ENCODE measurements at regions not wholly inside any gene's neighbourhood (a gene's known extent, or its start where the extent isn't known, plus 50 kb on each side); places are given as distances from the start of the nearest gene placed in this dataset.

GRCh38 chr4:147307896-147308674 lies 172.8 kb upstream of the EDNRA start:
- no peak for TF ChIP-seq JUND (IDR thresholded peaks at IDR 0.05; ENCODE audit: low read depth)
- peak in 1 of 2 experiments; percentile 3 for DNase-seq (ENCODE audit: low read depth in 1 of 2, low spot score in 1 of 2)
- in situ Hi-C loops (cut with HindIII; ENCODE audit: low pct_unique_long_range_greater_than_20kb, low sequenced_read_pairs) = no loop called here

- in situ Hi-C loops (cut with HindIII; ENCODE audit: low pct_unique_long_range_greater_than_20kb, low sequenced_read_pairs) = no loop called here
- no peak for TF ChIP-seq JUND (IDR thresholded peaks at IDR 0.05; ENCODE audit: low read depth)
- no peak for DNase-seq (ENCODE audit: low read depth in 1 of 2, low spot score in 1 of 2)
Measured at GRCh38 chr4:147309434-147309833, 171.5 kb upstream of the EDNRA start.

- TF ChIP-seq JUND (IDR thresholded peaks at IDR 0.05; ENCODE audit: low read depth) = no peak
- in situ Hi-C loops (cut with HindIII; ENCODE audit: low pct_unique_long_range_greater_than_20kb, low sequenced_read_pairs) = no loop called here
Measured at GRCh38 chr4:147310312-147310711, 170.6 kb upstream of the EDNRA start.

GRCh38 chr4:147311956-147312355 lies 168.9 kb upstream of the EDNRA start:
- no peak for DNase-seq (ENCODE audit: low read depth in 1 of 2, low spot score in 1 of 2)
- no peak for TF ChIP-seq JUND (IDR thresholded peaks at IDR 0.05; ENCODE audit: low read depth)
- in situ Hi-C loops (cut with HindIII; ENCODE audit: low pct_unique_long_range_greater_than_20kb, low sequenced_read_pairs) = no loop called here

More at GRCh38 chr4:147310312-147310711, 170.6 kb upstream of the EDNRA start:
- DNase-seq (ENCODE audit: low read depth in 1 of 2, low spot score in 1 of 2) = no peak

- no peak for TF ChIP-seq JUND (IDR thresholded peaks at IDR 0.05; ENCODE audit: low read depth)
- in situ Hi-C loops (cut with HindIII; ENCODE audit: low pct_unique_long_range_greater_than_20kb, low sequenced_read_pairs) = no loop called here
- DNase-seq (ENCODE audit: low read depth in 1 of 2, low spot score in 1 of 2) = peak in 1 of 2 experiments; percentile 42
Measured at GRCh38 chr4:147312376-147313046, 168.4 kb upstream of the EDNRA start.

- TF ChIP-seq JUND (IDR thresholded peaks at IDR 0.05; ENCODE audit: low read depth) = no peak
- in situ Hi-C loops (cut with HindIII; ENCODE audit: low pct_unique_long_range_greater_than_20kb, low sequenced_read_pairs) = no loop called here
- DNase-seq (ENCODE audit: low read depth in 1 of 2, low spot score in 1 of 2) = no peak
Measured at GRCh38 chr4:147313108-147313507, 167.8 kb upstream of the EDNRA start.

GRCh38 chr4:147318586-147318985 lies 162.3 kb upstream of the EDNRA start:
- no peak for TF ChIP-seq JUND (IDR thresholded peaks at IDR 0.05; ENCODE audit: low read depth)
- no peak for DNase-seq (ENCODE audit: low read depth in 1 of 2, low spot score in 1 of 2)
- in situ Hi-C loops (cut with HindIII; ENCODE audit: low pct_unique_long_range_greater_than_20kb, low sequenced_read_pairs) = no loop called here

GRCh38 chr4:147325571-147325981 lies 155.3 kb upstream of the EDNRA start:
- in situ Hi-C loops (cut with HindIII; ENCODE audit: low pct_unique_long_range_greater_than_20kb, low sequenced_read_pairs) = no loop called here
- TF ChIP-seq JUND (IDR thresholded peaks at IDR 0.05; ENCODE audit: low read depth) = no peak
- no peak for DNase-seq (ENCODE audit: low read depth in 1 of 2, low spot score in 1 of 2)

GRCh38 chr4:147326591-147326990 lies 154.3 kb upstream of the EDNRA start:
- TF ChIP-seq JUND (IDR thresholded peaks at IDR 0.05; ENCODE audit: low read depth) = no peak
- DNase-seq (ENCODE audit: low read depth in 1 of 2, low spot score in 1 of 2) = no peak
- in situ Hi-C loops (cut with HindIII; ENCODE audit: low pct_unique_long_range_greater_than_20kb, low sequenced_read_pairs) = no loop called here

- no peak for DNase-seq (ENCODE audit: low read depth in 1 of 2, low spot score in 1 of 2)
- TF ChIP-seq JUND (IDR thresholded peaks at IDR 0.05; ENCODE audit: low read depth) = no peak
- in situ Hi-C loops (cut with HindIII; ENCODE audit: low pct_unique_long_range_greater_than_20kb, low sequenced_read_pairs) = no loop called here
Measured at GRCh38 chr4:147327322-147327721, 153.6 kb upstream of the EDNRA start.

- no peak for DNase-seq (ENCODE audit: low read depth in 1 of 2, low spot score in 1 of 2)
- TF ChIP-seq JUND (IDR thresholded peaks at IDR 0.05; ENCODE audit: low read depth) = no peak
- in situ Hi-C loops (cut with HindIII; ENCODE audit: low pct_unique_long_range_greater_than_20kb, low sequenced_read_pairs) = no loop called here
Measured at GRCh38 chr4:147328189-147328588, 152.7 kb upstream of the EDNRA start.

GRCh38 chr4:147328756-147329446 lies 152.0 kb upstream of the EDNRA start:
- DNase-seq (ENCODE audit: low read depth in 1 of 2, low spot score in 1 of 2) = no peak
- no peak for TF ChIP-seq JUND (IDR thresholded peaks at IDR 0.05; ENCODE audit: low read depth)
- in situ Hi-C loops (cut with HindIII; ENCODE audit: low pct_unique_long_range_greater_than_20kb, low sequenced_read_pairs) = no loop called here

- DNase-seq (ENCODE audit: low read depth in 1 of 2, low spot score in 1 of 2) = no peak
- in situ Hi-C loops (cut with HindIII; ENCODE audit: low pct_unique_long_range_greater_than_20kb, low sequenced_read_pairs) = no loop called here
- no peak for TF ChIP-seq JUND (IDR thresholded peaks at IDR 0.05; ENCODE audit: low read depth)
Measured at GRCh38 chr4:147332091-147332490, 148.8 kb upstream of the EDNRA start.

All from T47D (cell line).